Activated naive CD8-positive, alpha-beta T cell (primary cell): ENCODE measurements at regions not wholly inside any gene's neighbourhood (a gene's known extent, or its start where the extent isn't known, plus 50 kb on each side); places are given as distances from the start of the nearest gene placed in this dataset.

ENCODE experiments used
- H3K27ac Mint-ChIP-seq: one replicate; pipeline ENCODE4 v1.8.0; 2021; ENCODE audit warnings: mixed read lengths
- H3K27me3 Mint-ChIP-seq: one replicate; pipeline ENCODE4 v1.8.0; 2021; ENCODE audit warnings: mixed read lengths
- H3K36me3 Mint-ChIP-seq: one replicate; pipeline ENCODE4 v1.8.0; 2021; ENCODE audit warnings: mixed read lengths
- H3K4me1 Mint-ChIP-seq: one replicate; pipeline ENCODE4 v1.8.0; 2021; ENCODE audit warnings: low read depth, mixed read lengths
- H3K4me3 Mint-ChIP-seq: one replicate; pipeline ENCODE4 v1.8.0; 2021; ENCODE audit warnings: mild to moderate bottlenecking, mixed read lengths
- H3K9me3 Mint-ChIP-seq: one replicate; pipeline ENCODE4 v1.8.0; 2021; ENCODE audit warnings: low read depth, mixed read lengths

GRCh38 chr5:39800042-39800601, 375.3 kb upstream of the DAB2 start:
- no peak overlapping the region for H3K4me3 Mint-ChIP-seq
- no peak overlapping the region for H3K27ac Mint-ChIP-seq
- H3K4me1 Mint-ChIP-seq, result no peaks in the 10 kb centered on the region
- H3K9me3 Mint-ChIP-seq, result no peaks in the 10 kb centered on the region
- H3K36me3 Mint-ChIP-seq, result no peaks in the 10 kb centered on the region
- peaks cover 7% of the 10 kb centered on the region for H3K27me3 Mint-ChIP-seq

DNA sequence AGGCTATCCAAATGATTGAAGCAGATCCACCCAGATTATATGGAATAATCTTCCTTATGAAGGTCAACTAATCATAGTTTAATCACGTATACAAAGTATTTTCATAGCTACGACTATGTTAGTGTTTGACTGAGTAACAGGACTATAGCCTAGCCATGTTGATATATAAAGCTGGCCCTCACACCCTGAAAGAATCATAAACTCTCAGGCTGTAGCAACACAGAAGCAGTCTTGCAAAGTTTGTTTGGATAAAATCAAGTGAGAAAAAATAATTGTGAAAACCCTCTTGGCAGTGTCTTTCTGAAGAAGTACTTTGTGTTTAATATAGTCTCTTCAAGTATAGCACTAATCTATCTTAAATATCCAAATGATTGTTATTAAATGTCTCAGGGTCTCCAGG, 374.5 kb upstream of the DAB2 start:
- H3K27ac Mint-ChIP-seq, result no peak overlapping the region

DNA sequence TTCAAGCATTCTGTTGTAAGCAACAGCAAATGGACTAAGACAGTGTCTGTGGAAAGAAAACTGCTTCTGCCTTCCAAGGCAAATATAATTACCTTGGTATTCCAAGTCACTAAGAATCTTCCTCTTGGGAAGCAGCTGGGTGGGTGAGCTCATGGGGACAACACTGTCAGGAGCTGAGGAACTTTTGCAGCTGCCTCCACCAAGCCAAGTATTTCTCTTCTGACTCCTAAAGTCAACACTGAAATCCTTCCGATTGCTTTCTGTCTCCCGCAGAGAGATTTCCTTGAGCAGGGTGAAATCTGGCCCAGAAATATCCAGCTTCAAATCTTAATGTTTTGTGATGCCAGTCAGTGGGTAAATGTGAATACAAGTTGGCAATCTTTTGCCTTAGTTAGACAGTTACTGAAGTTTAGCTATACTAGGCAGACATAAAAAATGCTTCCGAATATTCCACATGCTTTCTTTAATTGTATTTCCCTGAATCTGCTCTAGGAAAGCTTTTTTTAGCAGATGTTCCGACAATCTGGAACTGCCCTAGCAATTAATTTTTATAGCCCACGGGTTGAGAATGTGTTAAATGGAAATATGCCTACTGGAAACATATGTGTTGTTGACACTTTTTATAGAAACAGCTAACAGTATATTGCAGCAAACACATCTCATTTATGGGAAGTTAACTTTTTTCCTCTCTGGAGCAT, 369.9 kb upstream of the DAB2 start:
- Mint-ChIP-seq H3K4me1 (no peaks in the 10 kb centered on the region), H3K27ac (no peak overlapping the region), H3K27me3 (peaks cover 4% of the 10 kb centered on the region), H3K9me3 (no peaks in the 10 kb centered on the region), H3K36me3 (no peaks in the 10 kb centered on the region), H3K4me3 (no peak overlapping the region)

More for the DNA sequence above, 374.5 kb upstream of the DAB2 start:
- H3K36me3 Mint-ChIP-seq, result no peaks in the 10 kb centered on the region
- no peaks in the 10 kb centered on the region for H3K9me3 Mint-ChIP-seq
- peaks cover 8% of the 10 kb centered on the region for H3K27me3 Mint-ChIP-seq
- no peaks in the 10 kb centered on the region for H3K4me1 Mint-ChIP-seq
- no peak overlapping the region for H3K4me3 Mint-ChIP-seq

DNA sequence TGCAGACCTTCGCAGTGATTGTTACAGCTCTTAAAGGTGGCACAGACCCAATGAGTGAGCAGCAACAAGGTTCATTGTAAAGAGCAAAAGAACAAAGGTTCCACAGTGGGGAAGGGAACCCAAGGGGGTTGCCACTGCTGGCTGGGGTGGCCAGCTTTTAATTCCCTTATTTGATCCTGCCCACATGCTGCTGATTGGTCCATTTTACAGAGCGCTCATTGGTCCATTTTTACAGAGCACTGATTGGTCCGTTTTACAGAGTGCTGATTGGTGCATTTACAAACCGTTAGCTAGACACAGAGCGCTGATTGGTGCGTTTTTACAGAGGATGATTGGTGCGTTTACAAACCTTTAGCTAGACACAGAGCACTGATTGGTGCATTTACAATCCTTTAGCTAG, 360.6 kb upstream of the DAB2 start:
- H3K4me1 Mint-ChIP-seq, result no peaks in the 10 kb centered on the region
- peaks cover 1% of the 10 kb centered on the region for H3K27me3 Mint-ChIP-seq
- H3K4me3 Mint-ChIP-seq, result no peak overlapping the region
- H3K9me3 Mint-ChIP-seq, result no peaks in the 10 kb centered on the region
- no peaks in the 10 kb centered on the region for H3K36me3 Mint-ChIP-seq
- no peak overlapping the region for H3K27ac Mint-ChIP-seq

DNA sequence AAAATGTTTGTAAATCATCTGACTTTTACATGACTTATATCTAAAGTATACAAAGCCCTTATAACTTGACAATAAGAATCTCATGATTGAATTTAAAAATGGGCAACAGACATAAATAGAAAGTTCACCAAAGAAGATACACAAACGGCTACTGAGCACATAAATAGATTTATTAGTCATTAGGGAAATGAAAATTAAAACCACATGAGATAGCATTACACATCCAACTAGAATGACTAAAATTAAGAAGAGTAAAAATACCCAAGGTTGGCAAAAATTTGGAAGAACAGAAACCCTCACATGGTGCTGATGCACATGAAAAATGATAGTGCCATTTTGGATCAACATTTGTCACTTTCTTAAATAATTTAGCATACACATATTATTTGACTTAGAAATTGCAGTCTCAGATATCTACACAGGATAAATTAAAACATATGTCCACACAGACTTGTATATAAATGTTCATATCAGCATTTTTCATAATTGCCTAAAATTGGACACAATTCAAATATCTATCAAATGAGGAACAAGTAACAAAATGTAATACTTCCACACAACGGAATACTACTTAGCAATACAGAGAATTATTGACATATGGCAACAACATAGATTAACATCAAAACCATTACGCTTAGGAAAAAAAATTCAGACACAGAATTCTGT, 359.1 kb upstream of the DAB2 start:
- H3K4me1 Mint-ChIP-seq, result no peaks in the 10 kb centered on the region
- no peak overlapping the region for H3K4me3 Mint-ChIP-seq
- peaks cover 5% of the 10 kb centered on the region for H3K27me3 Mint-ChIP-seq
- no peak overlapping the region for H3K27ac Mint-ChIP-seq
- H3K9me3 Mint-ChIP-seq, result no peaks in the 10 kb centered on the region
- no peaks in the 10 kb centered on the region for H3K36me3 Mint-ChIP-seq

- no peaks in the 10 kb centered on the region for H3K4me1 Mint-ChIP-seq
- H3K36me3 Mint-ChIP-seq, result no peaks in the 10 kb centered on the region
- no peak overlapping the region for H3K4me3 Mint-ChIP-seq
- no peak overlapping the region for H3K27ac Mint-ChIP-seq
- H3K9me3 Mint-ChIP-seq, result no peaks in the 10 kb centered on the region
- peaks cover 10% of the 10 kb centered on the region for H3K27me3 Mint-ChIP-seq
Observed at GRCh38 chr5:39780347-39780746, 355.6 kb upstream of the DAB2 start.

GRCh38 chr5:39779831-39780230, 355.1 kb upstream of the DAB2 start:
- Mint-ChIP-seq H3K27me3 (peaks cover 10% of the 10 kb centered on the region), H3K9me3 (no peaks in the 10 kb centered on the region), H3K4me1 (no peaks in the 10 kb centered on the region), H3K4me3 (no peak overlapping the region), H3K36me3 (no peaks in the 10 kb centered on the region), H3K27ac (no peak overlapping the region)

DNA sequence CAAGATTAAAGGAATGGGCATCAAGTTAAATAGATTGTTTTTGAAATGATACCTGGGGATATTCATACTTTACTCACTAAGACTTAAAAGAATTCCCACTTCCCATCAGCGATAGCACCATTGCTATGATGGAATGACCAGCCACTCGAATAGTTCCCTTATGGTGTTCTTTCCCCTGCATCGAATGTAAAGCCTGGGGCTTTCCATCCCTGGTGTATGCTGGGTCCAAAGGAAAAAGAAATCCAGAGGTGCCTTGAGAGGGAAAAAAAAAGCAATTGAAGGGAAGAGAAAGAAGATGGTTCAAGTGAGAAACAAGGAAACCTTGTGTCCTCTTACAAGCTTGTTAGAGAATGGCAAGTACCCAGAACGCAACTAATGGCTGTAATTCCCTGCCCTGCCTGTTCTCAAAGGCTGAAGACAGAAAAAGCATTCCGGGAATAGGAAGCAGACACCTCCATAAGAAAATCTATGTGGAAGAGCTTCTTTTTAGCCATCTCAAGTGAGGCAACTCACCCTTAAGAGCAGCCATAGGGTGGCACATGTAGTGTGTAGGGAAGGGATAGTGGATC, 351.1 kb upstream of the DAB2 start:
- peaks cover 19% of the 10 kb centered on the region for H3K27me3 Mint-ChIP-seq
- no peaks in the 10 kb centered on the region for H3K4me1 Mint-ChIP-seq
- H3K27ac Mint-ChIP-seq, result no peak overlapping the region
- no peaks in the 10 kb centered on the region for H3K9me3 Mint-ChIP-seq
- no peaks in the 10 kb centered on the region for H3K36me3 Mint-ChIP-seq
- no peak overlapping the region for H3K4me3 Mint-ChIP-seq

GRCh38 chr5:39775086-39775796, 350.5 kb upstream of the DAB2 start:
- H3K36me3 Mint-ChIP-seq, result no peaks in the 10 kb centered on the region
- no peak overlapping the region for H3K27ac Mint-ChIP-seq
- H3K4me3 Mint-ChIP-seq, result no peak overlapping the region
- no peaks in the 10 kb centered on the region for H3K4me1 Mint-ChIP-seq
- H3K9me3 Mint-ChIP-seq, result no peaks in the 10 kb centered on the region
- H3K27me3 Mint-ChIP-seq, result peaks cover 19% of the 10 kb centered on the region

DNA sequence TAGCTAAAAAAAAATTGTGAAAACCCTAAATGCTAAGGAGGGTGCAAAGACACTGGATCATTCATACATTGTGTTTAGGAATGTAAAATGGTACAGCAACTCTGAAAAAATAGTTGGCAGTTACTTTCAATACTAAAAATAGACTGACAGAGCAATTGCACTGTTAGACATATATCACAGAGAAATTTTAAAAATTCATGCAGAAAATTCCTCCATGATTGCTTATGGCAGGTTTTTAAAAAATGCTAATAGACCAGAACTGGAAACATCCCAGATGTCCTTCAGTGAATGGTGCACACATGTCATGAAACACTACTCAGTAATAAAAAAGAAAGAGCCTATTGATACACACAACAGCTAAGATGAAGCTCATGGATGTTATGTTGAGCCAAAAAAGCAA, 349.8 kb upstream of the DAB2 start:
- no peaks in the 10 kb centered on the region for H3K4me1 Mint-ChIP-seq
- no peaks in the 10 kb centered on the region for H3K36me3 Mint-ChIP-seq
- no peak overlapping the region for H3K27ac Mint-ChIP-seq
- no peak overlapping the region for H3K4me3 Mint-ChIP-seq
- H3K9me3 Mint-ChIP-seq, result no peaks in the 10 kb centered on the region
- peaks cover 17% of the 10 kb centered on the region for H3K27me3 Mint-ChIP-seq

GRCh38 chr5:39772307-39772706, 347.5 kb upstream of the DAB2 start:
- no peaks in the 10 kb centered on the region for H3K4me1 Mint-ChIP-seq
- no peaks in the 10 kb centered on the region for H3K36me3 Mint-ChIP-seq
- H3K9me3 Mint-ChIP-seq, result no peaks in the 10 kb centered on the region
- H3K27me3 Mint-ChIP-seq, result peaks cover 19% of the 10 kb centered on the region
- H3K4me3 Mint-ChIP-seq, result no peak overlapping the region
- no peak overlapping the region for H3K27ac Mint-ChIP-seq

DNA sequence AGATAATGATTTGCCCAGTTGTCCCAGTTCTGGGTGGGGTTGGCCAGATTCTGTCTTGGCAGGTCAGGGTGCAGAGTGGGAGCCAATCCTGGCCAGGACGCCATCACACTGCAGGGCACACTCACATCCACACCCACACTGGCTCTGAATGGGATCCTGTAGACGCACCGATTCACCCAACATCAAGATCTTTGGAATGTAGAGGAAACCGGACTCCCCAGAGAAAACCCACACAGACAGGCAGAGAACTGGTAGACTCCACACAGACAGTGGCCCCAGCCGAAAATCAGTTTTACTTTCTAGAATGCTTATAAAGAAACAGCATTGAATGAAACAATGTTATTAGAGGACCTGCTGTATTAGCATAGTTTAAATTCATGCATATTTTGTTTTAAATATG, 343.1 kb upstream of the DAB2 start:
- Mint-ChIP-seq H3K9me3 (no peaks in the 10 kb centered on the region), H3K27me3 (peaks cover 23% of the 10 kb centered on the region), H3K4me3 (no peak overlapping the region), H3K27ac (no peak overlapping the region), H3K4me1 (no peaks in the 10 kb centered on the region), H3K36me3 (no peaks in the 10 kb centered on the region)

DNA sequence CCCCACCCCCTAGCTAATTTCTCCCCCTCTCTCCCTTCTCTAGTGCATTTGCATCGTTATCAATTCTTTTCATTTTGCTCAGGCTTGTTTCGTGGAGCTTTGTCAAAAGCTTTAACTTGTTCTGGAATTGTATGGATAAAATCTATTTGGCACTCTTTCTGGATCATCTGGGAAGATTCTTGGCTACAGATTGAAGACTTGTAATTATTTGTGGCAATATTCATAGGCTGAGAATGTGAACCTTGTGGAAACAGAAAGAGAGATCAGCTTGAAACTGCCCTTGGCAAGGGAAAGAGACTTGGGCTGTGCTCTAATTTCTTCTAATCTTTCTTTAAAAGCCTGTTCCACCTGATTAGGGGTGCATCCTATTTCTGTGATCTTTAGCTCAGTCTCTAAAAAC, 340.6 kb upstream of the DAB2 start:
- H3K36me3 Mint-ChIP-seq, result no peaks in the 10 kb centered on the region
- peaks cover 14% of the 10 kb centered on the region for H3K27me3 Mint-ChIP-seq
- no peaks in the 10 kb centered on the region for H3K9me3 Mint-ChIP-seq
- H3K4me3 Mint-ChIP-seq, result no peak overlapping the region
- no peak overlapping the region for H3K27ac Mint-ChIP-seq
- H3K4me1 Mint-ChIP-seq, result no peaks in the 10 kb centered on the region

GRCh38 chr5:39762761-39763160, 338.0 kb upstream of the DAB2 start:
- Mint-ChIP-seq H3K36me3 (no peaks in the 10 kb centered on the region), H3K4me3 (no peak overlapping the region), H3K27ac (no peak overlapping the region), H3K27me3 (peaks cover 9% of the 10 kb centered on the region), H3K4me1 (no peaks in the 10 kb centered on the region), H3K9me3 (no peaks in the 10 kb centered on the region)
